GM10847 (cell line): ENCODE measurements at regions not wholly inside any gene's neighbourhood (a gene's known extent, or its start where the extent isn't known, plus 50 kb on each side); places are given as distances from the start of the nearest gene placed in this dataset.

ENCODE experiments used
- POLR2A ChIP-seq: IDR thresholded peaks from 2 replicates; pipeline ENCODE4 v1.6.1; 2011; ENCODE audit not compliant: insufficient read length; ENCODE audit errors: extremely low read depth

GRCh38 chr1:235006132-235006721 is 122.4 kb downstream of the TOMM20 start:
- no peak for TF ChIP-seq POLR2A

- no peak for TF ChIP-seq POLR2A
These were observed 123.7 kb downstream of the TOMM20 start for GRCh38 chr1:235004840-235005391.

- no peak for TF ChIP-seq POLR2A
These were observed 124.4 kb downstream of the TOMM20 start for GRCh38 chr1:235004276-235004675.

GRCh38 chr1:235002706-235003300 is 125.8 kb downstream of the TOMM20 start:
- TF ChIP-seq POLR2A: no peak

GRCh38 chr1:234999513-234999940 is 129.1 kb downstream of the TOMM20 start:
- TF ChIP-seq POLR2A: no peak

- TF ChIP-seq POLR2A: no peak
These were observed 130.5 kb downstream of the TOMM20 start for GRCh38 chr1:234997896-234998741.

GRCh38 chr1:234997201-234997895 is 131.3 kb downstream of the TOMM20 start:
- no peak for TF ChIP-seq POLR2A

GRCh38 chr1:234996245-234996757 is 132.3 kb downstream of the TOMM20 start:
- no peak for TF ChIP-seq POLR2A

GRCh38 chr1:234994436-234995295 is 134.0 kb downstream of the TOMM20 start:
- TF ChIP-seq POLR2A: no peak

GRCh38 chr1:234992065-234992464 is 136.6 kb downstream of the TOMM20 start:
- no peak for TF ChIP-seq POLR2A

- TF ChIP-seq POLR2A: no peak
These were observed 137.5 kb downstream of the TOMM20 start for GRCh38 chr1:234990874-234991801.

- no peak for TF ChIP-seq POLR2A
These were observed 138.3 kb downstream of the TOMM20 start for GRCh38 chr1:234990328-234990675.
